K562 (cell line): ENCODE measurements at regions not wholly inside any gene's neighbourhood (a gene's known extent, or its start where the extent isn't known, plus 50 kb on each side); places are given as distances from the start of the nearest gene placed in this dataset.

Experiments used
- CTCF ChIP-seq, 3 experiments: IDR thresholded peaks in 2 of 3; conservative IDR thresholded peaks in 1 of 3; 2 replicates each; pipeline ENCODE4 v1.5.1; 2011 to 2012; ENCODE audit warnings: low read length in 3 of 3, mild to moderate bottlenecking in 3 of 3, control low read depth in 2 of 3, improper control_type of control experiment in 1 of 3, inconsistent platforms in 1 of 3, low read depth in 1 of 3, mixed read lengths in 1 of 3, moderate library complexity in 1 of 3; ENCODE audit not compliant: insufficient read depth in 2 of 3
- FOXA1 ChIP-seq: fragments of 450-650 bp; IDR thresholded peaks from 2 replicates; pipeline ENCODE4 v1.6.1; 2016; ENCODE audit warnings: mild to moderate bottlenecking, borderline replicate concordance
- FOXK2 ChIP-seq, 2 experiments: fragments of 450-650 bp; IDR thresholded peaks in 1 of 2; conservative IDR thresholded peaks in 1 of 2; 2 replicates each; pipeline ENCODE4 v1.6.1; 2016; ENCODE audit warnings: low read depth in 2 of 2, mild to moderate bottlenecking in 1 of 2
- HBP1 ChIP-seq: fragments of 450-650 bp; formaldehyde crosslinking; IDR thresholded peaks from 2 replicates; pipeline ENCODE4 v1.4.0; 2022; ENCODE audit warnings: missing genetic modification characterization
- MTA1 ChIP-seq: fragments of 450-650 bp; IDR thresholded peaks from 2 replicates; pipeline ENCODE4 v1.6.1; 2017; ENCODE audit warnings: borderline replicate concordance
- PHB ChIP-seq: fragments of 250-450 bp; sonication (Bioruptor Pico); IDR thresholded peaks from 2 replicates; pipeline ENCODE4 v1.5.0; 2021
- RHOXF2B ChIP-seq: fragments of 250-450 bp; sonication (Bioruptor Pico); conservative IDR thresholded peaks from 2 replicates; pipeline ENCODE4 v1.5.1; 2021
- SIN3A ChIP-seq, 2 experiments: fragments of 150-350 bp in 1 of 2; IDR thresholded peaks; 2 replicates each; pipeline ENCODE4 v1.6.1; 2011 to 2016; ENCODE audit warnings: borderline replicate concordance in 2 of 2, low read depth in 2 of 2, low read length in 2 of 2, mild to moderate bottlenecking in 2 of 2, moderate library complexity in 2 of 2; ENCODE audit not compliant: control insufficient read depth in 1 of 2
- STAT5B ChIP-seq: fragments of 250-450 bp; sonication (Bioruptor Pico); IDR thresholded peaks from 2 replicates; pipeline ENCODE4 v1.8.0; 2021; ENCODE audit warnings: mild to moderate bottlenecking, inconsistent platforms
- ZNF592 ChIP-seq: fragments of 450-650 bp; IDR thresholded peaks from 2 replicates; pipeline ENCODE4 v1.6.1; 2017; ENCODE audit warnings: antibody characterized with exemption, mild to moderate bottlenecking
- ZNF77 ChIP-seq: fragments of 250-450 bp; sonication (Bioruptor Pico); IDR thresholded peaks from 2 replicates; pipeline ENCODE4 v1.5.0; 2020

- no peak for TF ChIP-seq CTCF (IDR thresholded peaks at IDR 0.05 in 2 of 3, conservative IDR thresholded peaks at IDR 0.05 in 1 of 3; ENCODE audit: insufficient read depth in 2 of 3, low read depth in 1 of 3, low read length in 3 of 3)
- TF ChIP-seq ZNF77 (CRISPR knock-in tag): no peak
- no peak for TF ChIP-seq PHB (CRISPR knock-in tag)
- no peak for TF ChIP-seq RHOXF2B (CRISPR knock-in tag)
- TF ChIP-seq HBP1 (CRISPR knock-in tag): no peak
- TF ChIP-seq ZNF592: no peak
- TF ChIP-seq FOXA1: no peak
- no peak for TF ChIP-seq FOXK2 (conservative IDR thresholded peaks at IDR 0.05 in 1 of 2, IDR thresholded peaks at IDR 0.05 in 1 of 2; ENCODE audit: low read depth in 2 of 2)
- TF ChIP-seq MTA1: no peak
- TF ChIP-seq STAT5B: no peak
- TF ChIP-seq SIN3A (IDR thresholded peaks at IDR 0.05; ENCODE audit: borderline replicate concordance in 2 of 2, control insufficient read depth in 1 of 2, low read depth in 2 of 2, low read length in 2 of 2): no peak
Observed at GRCh38 chr6:14353798-14354197, 236.2 kb downstream of the CD83 start.
